ENCODE measurements at regions not wholly inside any gene's neighbourhood (a gene's known extent, or its start where the extent isn't known, plus 50 kb on each side); places are given as distances from the start of the nearest gene placed in this dataset.

GRCh38 chr21:18460979-18461378 lies 57.4 kb upstream of the TMPRSS15 start:
- Histone ChIP-seq H3K14ac (ENCODE audit: low read length) (no peak overlapping the region), H3K23ac (ENCODE audit: low read depth, low read length, poor library complexity) (no peak overlapping the region), H2BK120ac (ENCODE audit: low read depth, low read length) (no peak overlapping the region), H4K91ac (ENCODE audit: low read depth, low read length, poor library complexity) (no peak overlapping the region), H2BK5ac (ENCODE audit: low read length) (no peak overlapping the region), H3K27ac (replicated peaks; ENCODE audit: low read length) (no peak overlapping the region), H3K36me3 (replicated peaks in 1 of 2; ENCODE audit: control insufficient read depth in 2 of 2, insufficient read depth in 2 of 2, low read length in 2 of 2) (no peaks in the 10 kb centered on the region), H3K79me1 (ENCODE audit: low read depth, low read length) (no peaks in the 10 kb centered on the region), H3K4ac (ENCODE audit: low read length) (no peak overlapping the region), H3K4me3 (ENCODE audit: low read length in 2 of 2) (no peak overlapping the region), H4K8ac (ENCODE audit: low read depth, low read length) (no peak overlapping the region), H3K18ac (ENCODE audit: low read length) (no peak overlapping the region), H2AFZ (ENCODE audit: low read length) (no peak overlapping the region), H2BK12ac (ENCODE audit: low read length) (no peak overlapping the region), H3K4me1 (ENCODE audit: control insufficient read depth in 2 of 2, insufficient read depth in 1 of 2, low read depth in 1 of 2, low read length in 2 of 2) (no peaks in the 10 kb centered on the region), H3K9ac (ENCODE audit: low read depth, low read length, poor library complexity) (no peak overlapping the region), H3K27me3 (ENCODE audit: control insufficient read depth in 3 of 3, insufficient read depth in 3 of 3, low read depth in 1 of 3, low read length in 3 of 3) (no peaks in the 10 kb centered on the region), H3K9me3 (replicated peaks in 1 of 2; ENCODE audit: control insufficient read depth in 2 of 2, insufficient read depth in 1 of 2, low read depth in 1 of 2, low read length in 2 of 2) (no peaks in the 10 kb centered on the region), H2BK15ac (ENCODE audit: low read length) (no peak overlapping the region), H2AK5ac (ENCODE audit: low read depth, low read length) (no peak overlapping the region), H3K4me2 (ENCODE audit: insufficient read depth, low read length, poor library complexity, severe bottlenecking) (no peak overlapping the region)
- DNase-seq (ENCODE audit: low spot score), result no peak
- no CpG with 5 or more reads among the region's 4 CpGs for WGBS, 2 donors (ENCODE audit: extremely low coverage in 2 of 2, insufficient read length in 2 of 2, insufficient replicate concordance in 1 of 2)

DNA sequence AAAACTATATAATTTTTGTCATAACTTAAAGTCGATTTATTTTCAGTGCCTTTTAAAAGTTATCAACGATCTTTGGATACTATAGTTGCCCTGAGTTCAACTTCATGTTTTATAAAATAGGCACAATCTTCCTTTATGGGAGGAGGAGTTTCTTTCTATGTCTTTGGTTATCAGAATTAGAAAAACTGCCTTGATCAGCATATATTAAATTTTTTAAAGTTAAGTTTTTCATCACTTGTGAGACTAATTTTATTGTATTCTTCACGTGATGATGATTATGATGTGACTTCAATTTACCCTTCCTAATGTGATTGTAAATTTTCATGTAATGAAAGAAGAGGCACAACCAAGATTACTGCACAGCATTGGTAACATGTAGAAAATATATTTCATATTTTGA lies 58.2 kb upstream of the TMPRSS15 start:
- H3K14ac ChIP-seq (ENCODE audit: low read length), result no peak overlapping the region
- H2BK5ac ChIP-seq (ENCODE audit: low read length), result no peak overlapping the region
- H3K79me1 ChIP-seq (ENCODE audit: low read depth, low read length), result no peaks in the 10 kb centered on the region
- no peak overlapping the region for H3K27ac ChIP-seq (replicated peaks; ENCODE audit: low read length)
- no peak overlapping the region for H3K4ac ChIP-seq (ENCODE audit: low read length)
- no peak overlapping the region for H2BK12ac ChIP-seq (ENCODE audit: low read length)
- H3K9ac ChIP-seq (ENCODE audit: low read depth, low read length, poor library complexity), result no peak overlapping the region
- no peak overlapping the region for H4K91ac ChIP-seq (ENCODE audit: low read depth, low read length, poor library complexity)
- no peaks in the 10 kb centered on the region for H3K4me1 ChIP-seq (ENCODE audit: control insufficient read depth in 2 of 2, insufficient read depth in 1 of 2, low read depth in 1 of 2, low read length in 2 of 2)
- no peak overlapping the region for H2BK120ac ChIP-seq (ENCODE audit: low read depth, low read length)
- no peak overlapping the region for H2AK5ac ChIP-seq (ENCODE audit: low read depth, low read length)
- H4K8ac ChIP-seq (ENCODE audit: low read depth, low read length), result no peak overlapping the region
- no CpG with 5 or more reads among the region's 3 CpGs for WGBS, 2 donors (ENCODE audit: extremely low coverage in 2 of 2, insufficient read length in 2 of 2, insufficient replicate concordance in 1 of 2)
- H3K9me3 ChIP-seq (replicated peaks in 1 of 2; ENCODE audit: control insufficient read depth in 2 of 2, insufficient read depth in 1 of 2, low read depth in 1 of 2, low read length in 2 of 2), result no peaks in the 10 kb centered on the region
- H3K27me3 ChIP-seq (ENCODE audit: control insufficient read depth in 3 of 3, insufficient read depth in 3 of 3, low read depth in 1 of 3, low read length in 3 of 3), result no peaks in the 10 kb centered on the region
- H3K18ac ChIP-seq (ENCODE audit: low read length), result no peak overlapping the region
- no peak overlapping the region for H3K4me2 ChIP-seq (ENCODE audit: insufficient read depth, low read length, poor library complexity, severe bottlenecking)
- no peak for DNase-seq (ENCODE audit: low spot score)
- no peaks in the 10 kb centered on the region for H3K36me3 ChIP-seq (replicated peaks in 1 of 2; ENCODE audit: control insufficient read depth in 2 of 2, insufficient read depth in 2 of 2, low read length in 2 of 2)
- H3K23ac ChIP-seq (ENCODE audit: low read depth, low read length, poor library complexity), result no peak overlapping the region
- no peak overlapping the region for H2BK15ac ChIP-seq (ENCODE audit: low read length)
- H2AFZ ChIP-seq (ENCODE audit: low read length), result no peak overlapping the region
- H3K4me3 ChIP-seq (ENCODE audit: low read length in 2 of 2), result no peak overlapping the region

- no peak for DNase-seq (ENCODE audit: low spot score)
Observed at GRCh38 chr21:18467715-18468114, 64.1 kb upstream of the TMPRSS15 start.

DNA sequence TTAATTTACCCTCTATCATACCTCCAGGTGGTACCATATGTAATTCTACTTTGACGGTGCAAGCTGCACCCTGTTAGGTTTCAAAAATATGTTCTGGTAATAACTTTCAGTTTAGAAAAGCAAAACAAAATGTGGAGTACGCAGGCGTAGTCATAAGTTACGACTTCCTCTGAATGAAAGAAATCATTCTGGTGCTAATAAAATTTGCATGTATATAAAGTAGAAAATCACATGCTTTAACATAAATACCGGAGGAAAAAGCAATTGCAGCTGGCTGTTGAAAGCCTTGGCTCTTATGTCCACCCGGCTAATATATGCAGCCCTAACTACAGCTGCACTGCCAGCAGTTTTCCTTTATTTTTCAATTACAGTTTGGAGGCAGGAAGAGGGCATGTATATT lies 65.2 kb upstream of the TMPRSS15 start:
- no peak overlapping the region for H3K9ac ChIP-seq (ENCODE audit: low read depth, low read length, poor library complexity)
- H2AK5ac ChIP-seq (ENCODE audit: low read depth, low read length), result no peak overlapping the region
- H3K14ac ChIP-seq (ENCODE audit: low read length), result no peak overlapping the region
- no peak overlapping the region for H3K4me3 ChIP-seq (ENCODE audit: low read length in 2 of 2)
- no peak overlapping the region for H2BK15ac ChIP-seq (ENCODE audit: low read length)
- H3K27me3 ChIP-seq (ENCODE audit: control insufficient read depth in 3 of 3, insufficient read depth in 3 of 3, low read depth in 1 of 3, low read length in 3 of 3), result no peaks in the 10 kb centered on the region
- H3K27ac ChIP-seq (replicated peaks; ENCODE audit: low read length), result no peak overlapping the region
- H3K4me2 ChIP-seq (ENCODE audit: insufficient read depth, low read length, poor library complexity, severe bottlenecking), result no peak overlapping the region
- no peak overlapping the region for H3K18ac ChIP-seq (ENCODE audit: low read length)
- no peak overlapping the region for H4K8ac ChIP-seq (ENCODE audit: low read depth, low read length)
- no peaks in the 10 kb centered on the region for H3K9me3 ChIP-seq (replicated peaks in 1 of 2; ENCODE audit: control insufficient read depth in 2 of 2, insufficient read depth in 1 of 2, low read depth in 1 of 2, low read length in 2 of 2)
- DNase-seq (ENCODE audit: low spot score), result no peak
- H2BK120ac ChIP-seq (ENCODE audit: low read depth, low read length), result no peak overlapping the region
- H3K23ac ChIP-seq (ENCODE audit: low read depth, low read length, poor library complexity), result no peak overlapping the region
- no peak overlapping the region for H4K91ac ChIP-seq (ENCODE audit: low read depth, low read length, poor library complexity)
- no peaks in the 10 kb centered on the region for H3K79me1 ChIP-seq (ENCODE audit: low read depth, low read length)
- no peak overlapping the region for H3K4ac ChIP-seq (ENCODE audit: low read length)
- H2BK5ac ChIP-seq (ENCODE audit: low read length), result no peak overlapping the region
- H3K4me1 ChIP-seq (ENCODE audit: control insufficient read depth in 2 of 2, insufficient read depth in 1 of 2, low read depth in 1 of 2, low read length in 2 of 2), result no peaks in the 10 kb centered on the region
- no peak overlapping the region for H2AFZ ChIP-seq (ENCODE audit: low read length)
- H3K36me3 ChIP-seq (replicated peaks in 1 of 2; ENCODE audit: control insufficient read depth in 2 of 2, insufficient read depth in 2 of 2, low read length in 2 of 2), result no peaks in the 10 kb centered on the region
- H2BK12ac ChIP-seq (ENCODE audit: low read length), result no peak overlapping the region
- no CpG with 5 or more reads among the region's 6 CpGs for WGBS, 2 donors (ENCODE audit: extremely low coverage in 2 of 2, insufficient read length in 2 of 2, insufficient replicate concordance in 1 of 2)

More at GRCh38 chr21:18467715-18468114, 64.1 kb upstream of the TMPRSS15 start:
- H3K36me3 ChIP-seq (replicated peaks in 1 of 2; ENCODE audit: control insufficient read depth in 2 of 2, insufficient read depth in 2 of 2, low read length in 2 of 2), result no peaks in the 10 kb centered on the region
- H2BK12ac ChIP-seq (ENCODE audit: low read length), result no peak overlapping the region
- no peak overlapping the region for H3K4me3 ChIP-seq (ENCODE audit: low read length in 2 of 2)
- no peak overlapping the region for H2BK15ac ChIP-seq (ENCODE audit: low read length)
- H2AFZ ChIP-seq (ENCODE audit: low read length), result no peak overlapping the region
- H3K4ac ChIP-seq (ENCODE audit: low read length), result no peak overlapping the region
- no peak overlapping the region for H3K9ac ChIP-seq (ENCODE audit: low read depth, low read length, poor library complexity)
- H2AK5ac ChIP-seq (ENCODE audit: low read depth, low read length), result no peak overlapping the region
- no peak overlapping the region for H3K4me2 ChIP-seq (ENCODE audit: insufficient read depth, low read length, poor library complexity, severe bottlenecking)
- no peaks in the 10 kb centered on the region for H3K9me3 ChIP-seq (replicated peaks in 1 of 2; ENCODE audit: control insufficient read depth in 2 of 2, insufficient read depth in 1 of 2, low read depth in 1 of 2, low read length in 2 of 2)
- no CpG with 5 or more reads among the region's 2 CpGs for WGBS, 2 donors (ENCODE audit: extremely low coverage in 2 of 2, insufficient read length in 2 of 2, insufficient replicate concordance in 1 of 2)
- H2BK120ac ChIP-seq (ENCODE audit: low read depth, low read length), result no peak overlapping the region
- no peak overlapping the region for H3K18ac ChIP-seq (ENCODE audit: low read length)
- H4K91ac ChIP-seq (ENCODE audit: low read depth, low read length, poor library complexity), result no peak overlapping the region
- no peaks in the 10 kb centered on the region for H3K4me1 ChIP-seq (ENCODE audit: control insufficient read depth in 2 of 2, insufficient read depth in 1 of 2, low read depth in 1 of 2, low read length in 2 of 2)
- no peak overlapping the region for H4K8ac ChIP-seq (ENCODE audit: low read depth, low read length)
- no peak overlapping the region for H3K14ac ChIP-seq (ENCODE audit: low read length)
- H3K27me3 ChIP-seq (ENCODE audit: control insufficient read depth in 3 of 3, insufficient read depth in 3 of 3, low read depth in 1 of 3, low read length in 3 of 3), result no peaks in the 10 kb centered on the region
- H3K23ac ChIP-seq (ENCODE audit: low read depth, low read length, poor library complexity), result no peak overlapping the region
- H2BK5ac ChIP-seq (ENCODE audit: low read length), result no peak overlapping the region
- no peaks in the 10 kb centered on the region for H3K79me1 ChIP-seq (ENCODE audit: low read depth, low read length)
- no peak overlapping the region for H3K27ac ChIP-seq (replicated peaks; ENCODE audit: low read length)

All from neuronal stem cell (in vitro differentiated cells).